WTC11 (cell line): ENCODE measurements at regions not wholly inside any gene's neighbourhood (a gene's known extent, or its start where the extent isn't known, plus 50 kb on each side); places are given as distances from the start of the nearest gene placed in this dataset.

ENCODE experiments used
- ATAC-seq: fragments of 200-7000 bp; cut with Tn5 transposase; 2 replicates; pipeline ENCODE4 v1.10.0; 2021; ENCODE audit warnings: mild to moderate bottlenecking, moderate library complexity
- CTCF ChIA-PET: fragments of 300-600 bp; sonication (Branson Sonifier 250); formaldehyde crosslinking; loops from one replicate; lab custom pipeline; 2021; ENCODE audit warnings: antibody characterized with exemption; lab: Charles Lee
- POLR2A ChIA-PET: fragments of 350-600 bp; sonication (Branson Sonifier 250); formaldehyde crosslinking; loops from one replicate; lab custom pipeline; 2021; ENCODE audit warnings: antibody characterized with exemption; lab: Charles Lee
- DNase-seq: peaks from one replicate; pipeline ENCODE4 v3.0.0; 2021; ENCODE audit warnings: low spot score
- H3K27ac Mint-ChIP-seq: 2 replicates; pipeline ENCODE4 v1.8.0; 2021; ENCODE audit warnings: mixed read lengths
- H3K27me3 Mint-ChIP-seq: 2 replicates; pipeline ENCODE4 v1.8.0; 2021; ENCODE audit warnings: low read depth, mild to moderate bottlenecking, moderate library complexity, mixed read lengths
- H3K36me3 Mint-ChIP-seq: 2 replicates; pipeline ENCODE4 v1.8.0; 2021; ENCODE audit warnings: mixed read lengths
- H3K4me1 Mint-ChIP-seq: 2 replicates; pipeline ENCODE4 v1.8.0; 2022; ENCODE audit warnings: mixed read lengths
- H3K4me3 Mint-ChIP-seq: 2 replicates; pipeline ENCODE4 v1.8.0; 2021; ENCODE audit warnings: mild to moderate bottlenecking, moderate library complexity, mixed read lengths
- H3K9me3 Mint-ChIP-seq: 2 replicates; pipeline ENCODE4 v1.8.0; 2021; ENCODE audit warnings: mixed read lengths
- ATF2 ChIP-seq: sonication (generic); formaldehyde crosslinking; IDR thresholded peaks from 2 replicates; pipeline ENCODE4 v1.8.1; 2022; ENCODE audit warnings: low read depth, missing genetic modification reagents, borderline replicate concordance
- FOXP4 ChIP-seq: sonication (generic); formaldehyde crosslinking; IDR thresholded peaks from 2 replicates; pipeline ENCODE4 v1.8.0; 2022; ENCODE audit warnings: mild to moderate bottlenecking, missing genetic modification reagents
- GABPB1 ChIP-seq: sonication (generic); formaldehyde crosslinking; IDR thresholded peaks from 2 replicates; pipeline ENCODE4 v1.8.1; 2023; ENCODE audit warnings: mild to moderate bottlenecking, missing genetic modification reagents
- JAZF1 ChIP-seq: fragments of 250-450 bp; sonication (Bioruptor Pico); IDR thresholded peaks from 2 replicates; pipeline ENCODE4 v1.9.0; 2021; ENCODE audit warnings: moderate library complexity, mild to moderate bottlenecking, inconsistent platforms
- SMAD3 ChIP-seq: sonication (generic); formaldehyde crosslinking; IDR thresholded peaks from 2 replicates; pipeline ENCODE4 v1.8.0; 2022; ENCODE audit warnings: missing genetic modification reagents, mild to moderate bottlenecking, borderline replicate concordance
- ZBTB21 ChIP-seq: sonication (generic); formaldehyde crosslinking; IDR thresholded peaks from 2 replicates; pipeline ENCODE4 v1.8.1; 2023; ENCODE audit warnings: mild to moderate bottlenecking, missing genetic modification reagents, borderline replicate concordance
- ZNF423 ChIP-seq: fragments of 250-450 bp; sonication (Bioruptor Pico); IDR thresholded peaks from 2 replicates; pipeline ENCODE4 v2.1.2; 2022; ENCODE audit warnings: mild to moderate bottlenecking, moderate library complexity
- ZNF671 ChIP-seq: fragments of 250-450 bp; sonication (Bioruptor Pico); IDR thresholded peaks from 2 replicates; pipeline ENCODE4 v1.8.0; 2021; ENCODE audit warnings: mild to moderate bottlenecking
- TF ChIP-seq, protein P1 (sequence below): sonication (generic); formaldehyde crosslinking; IDR thresholded peaks from 2 replicates; pipeline ENCODE4 v1.8.1; 2022; ENCODE audit warnings: mild to moderate bottlenecking, moderate library complexity, missing genetic modification reagents
- TF ChIP-seq, protein P2 (sequence below): sonication (generic); formaldehyde crosslinking; IDR thresholded peaks from 2 replicates; pipeline ENCODE4 v1.8.0; 2022; ENCODE audit warnings: missing genetic modification reagents
- TF ChIP-seq, protein P3 (sequence below): sonication (generic); formaldehyde crosslinking; IDR thresholded peaks from 2 replicates; pipeline ENCODE4 v1.8.0; 2022; ENCODE audit warnings: mild to moderate bottlenecking, missing genetic modification reagents

DNA sequence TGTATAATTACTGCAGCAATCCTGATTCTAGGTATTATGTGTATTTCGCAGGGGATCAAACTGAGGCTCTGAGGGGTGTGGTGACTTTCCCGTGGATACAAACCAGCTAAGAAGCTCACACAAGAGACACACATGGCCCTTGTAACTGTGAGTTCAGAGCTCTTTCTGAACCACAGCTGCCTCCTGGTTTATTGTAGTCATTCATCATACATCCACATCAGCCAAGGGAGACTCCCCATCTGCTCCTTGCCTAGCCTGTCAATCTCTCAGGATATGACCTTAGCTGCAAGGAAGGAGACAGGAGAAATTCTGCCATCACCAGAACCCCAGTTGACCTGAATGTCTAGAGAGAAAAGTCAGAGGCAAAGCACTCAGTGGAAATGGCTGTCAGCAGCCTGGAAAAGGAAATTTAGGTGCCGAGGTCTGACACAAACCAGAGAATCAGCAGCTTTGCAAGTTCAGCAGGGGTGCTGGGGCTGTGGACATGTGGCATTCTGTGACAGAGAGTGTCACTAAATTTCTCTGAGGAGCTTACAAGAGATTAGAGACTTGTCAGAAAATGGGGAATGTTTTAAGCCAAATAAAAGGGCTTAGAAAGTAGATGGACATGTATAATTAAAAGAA lies 209.5 kb downstream of the AASDHPPT start:
- Mint-ChIP-seq H3K27ac (no peak overlapping the region), H3K4me1 (0 out of 2 replicates have a peak, but pooled peaks cover 3% of the 10 kb centered on the region), H3K27me3 (no peaks in the 10 kb centered on the region), H3K36me3 (no peaks in the 10 kb centered on the region), H3K9me3 (peaks cover 5% of the 10 kb centered on the region), H3K4me3 (no peak overlapping the region)
- TF ChIP-seq, protein P1, sequence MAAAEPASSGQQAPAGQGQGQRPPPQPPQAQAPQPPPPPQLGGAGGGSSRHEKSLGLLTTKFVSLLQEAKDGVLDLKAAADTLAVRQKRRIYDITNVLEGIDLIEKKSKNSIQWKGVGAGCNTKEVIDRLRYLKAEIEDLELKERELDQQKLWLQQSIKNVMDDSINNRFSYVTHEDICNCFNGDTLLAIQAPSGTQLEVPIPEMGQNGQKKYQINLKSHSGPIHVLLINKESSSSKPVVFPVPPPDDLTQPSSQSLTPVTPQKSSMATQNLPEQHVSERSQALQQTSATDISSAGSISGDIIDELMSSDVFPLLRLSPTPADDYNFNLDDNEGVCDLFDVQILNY (CRISPR knock-in tag) = no peak
- no peak for TF ChIP-seq FOXP4 (CRISPR knock-in tag)
- TF ChIP-seq, protein P2, sequence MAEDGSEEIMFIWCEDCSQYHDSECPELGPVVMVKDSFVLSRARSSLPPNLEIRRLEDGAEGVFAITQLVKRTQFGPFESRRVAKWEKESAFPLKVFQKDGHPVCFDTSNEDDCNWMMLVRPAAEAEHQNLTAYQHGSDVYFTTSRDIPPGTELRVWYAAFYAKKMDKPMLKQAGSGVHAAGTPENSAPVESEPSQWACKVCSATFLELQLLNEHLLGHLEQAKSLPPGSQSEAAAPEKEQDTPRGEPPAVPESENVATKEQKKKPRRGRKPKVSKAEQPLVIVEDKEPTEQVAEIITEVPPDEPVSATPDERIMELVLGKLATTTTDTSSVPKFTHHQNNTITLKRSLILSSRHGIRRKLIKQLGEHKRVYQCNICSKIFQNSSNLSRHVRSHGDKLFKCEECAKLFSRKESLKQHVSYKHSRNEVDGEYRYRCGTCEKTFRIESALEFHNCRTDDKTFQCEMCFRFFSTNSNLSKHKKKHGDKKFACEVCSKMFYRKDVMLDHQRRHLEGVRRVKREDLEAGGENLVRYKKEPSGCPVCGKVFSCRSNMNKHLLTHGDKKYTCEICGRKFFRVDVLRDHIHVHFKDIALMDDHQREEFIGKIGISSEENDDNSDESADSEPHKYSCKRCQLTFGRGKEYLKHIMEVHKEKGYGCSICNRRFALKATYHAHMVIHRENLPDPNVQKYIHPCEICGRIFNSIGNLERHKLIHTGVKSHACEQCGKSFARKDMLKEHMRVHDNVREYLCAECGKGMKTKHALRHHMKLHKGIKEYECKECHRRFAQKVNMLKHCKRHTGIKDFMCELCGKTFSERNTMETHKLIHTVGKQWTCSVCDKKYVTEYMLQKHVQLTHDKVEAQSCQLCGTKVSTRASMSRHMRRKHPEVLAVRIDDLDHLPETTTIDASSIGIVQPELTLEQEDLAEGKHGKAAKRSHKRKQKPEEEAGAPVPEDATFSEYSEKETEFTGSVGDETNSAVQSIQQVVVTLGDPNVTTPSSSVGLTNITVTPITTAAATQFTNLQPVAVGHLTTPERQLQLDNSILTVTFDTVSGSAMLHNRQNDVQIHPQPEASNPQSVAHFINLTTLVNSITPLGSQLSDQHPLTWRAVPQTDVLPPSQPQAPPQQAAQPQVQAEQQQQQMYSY (CRISPR knock-in tag) = no peak
- TF ChIP-seq GABPB1 (CRISPR knock-in tag) = no peak
- no peak for TF ChIP-seq ZBTB21 (CRISPR knock-in tag)
- TF ChIP-seq SMAD3 (CRISPR knock-in tag) = no peak
- TF ChIP-seq ZNF423 (CRISPR knock-in tag) = no peak
- ATAC-seq (no peak), DNase-seq (no peak)
- ChIA-PET POLR2A (no interaction called here), CTCF (interaction anchor here (0.6 to 1.5 kb wide), 3 partner anchors 9 to 143 kb away, joined by 3 to 4 read pairs (median 3); no protein-coding TSS in a partner anchor)

- no peak overlapping the region for H3K27ac Mint-ChIP-seq
- TF ChIP-seq, protein P3, sequence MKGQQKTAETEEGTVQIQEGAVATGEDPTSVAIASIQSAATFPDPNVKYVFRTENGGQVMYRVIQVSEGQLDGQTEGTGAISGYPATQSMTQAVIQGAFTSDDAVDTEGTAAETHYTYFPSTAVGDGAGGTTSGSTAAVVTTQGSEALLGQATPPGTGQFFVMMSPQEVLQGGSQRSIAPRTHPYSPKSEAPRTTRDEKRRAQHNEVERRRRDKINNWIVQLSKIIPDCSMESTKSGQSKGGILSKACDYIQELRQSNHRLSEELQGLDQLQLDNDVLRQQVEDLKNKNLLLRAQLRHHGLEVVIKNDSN (CRISPR knock-in tag) = no peak
- TF ChIP-seq SMAD3 (CRISPR knock-in tag) (no peak), JAZF1 (CRISPR knock-in tag) (no peak), ATF2 (CRISPR knock-in tag) (no peak), ZNF671 (CRISPR knock-in tag) (no peak)
- TF ChIP-seq, all 79 proteins: peak for 0
- ATAC-seq = no peak
- Mint-ChIP-seq H3K27me3 (no peaks in the 10 kb centered on the region), H3K4me1 (no peaks in the 10 kb centered on the region), H3K4me3 (no peak overlapping the region), H3K36me3 (no peaks in the 10 kb centered on the region), H3K9me3 (peaks cover 5% of the 10 kb centered on the region)
- DNase-seq = no peak
- ChIA-PET POLR2A (no interaction called here), CTCF (interaction anchor here (1.0 to 1.5 kb wide), 3 partner anchors 10 to 132 kb away, joined by 3 to 5 read pairs (median 3); no protein-coding TSS in a partner anchor)
These were observed 210.6 kb downstream of the AASDHPPT start for GRCh38 chr11:106288057-106288456.
